Vagina (tissue), 2 donors: ENCODE measurements at regions not wholly inside any gene's neighbourhood (a gene's known extent, or its start where the extent isn't known, plus 50 kb on each side); places are given as distances from the start of the nearest gene placed in this dataset.

Experiments used
- DNase-seq, 2 donors: peaks; one replicate each; pipeline ENCODE4 v3.0.0-alpha.2; 2017; ENCODE audit errors: extremely low spot score in 2 of 2
- H3K27ac ChIP-seq: fragments of 200-600 bp; sonication (generic); one replicate; pipeline ENCODE4 v1.5.1; 2019
- H3K27me3 ChIP-seq: fragments of 200-600 bp; sonication (generic); one replicate; pipeline ENCODE4 v1.5.1; 2019
- H3K36me3 ChIP-seq, 2 donors: fragments of 200-600 bp; sonication (generic); one replicate each; pipeline ENCODE4 v1.5.1; 2017 to 2019
- H3K4me1 ChIP-seq: fragments of 200-600 bp; sonication (generic); one replicate; pipeline ENCODE4 v1.5.1; 2019
- H3K4me3 ChIP-seq, 2 donors: fragments of 200-600 bp; sonication (generic); 1 replicate in 1 of 2; 2 replicates in 1 of 2; pipeline ENCODE4 v1.5.1; 2016 to 2019
- H3K9me3 ChIP-seq: fragments of 200-600 bp; sonication (generic); one replicate; pipeline ENCODE4 v1.5.1; 2019
- POLR2A ChIP-seq, 2 donors: fragments of 450-650 bp; IDR thresholded peaks; one replicate each; pipeline ENCODE4 v1.6.1; 2017; ENCODE audit warnings: antibody characterized with exemption in 2 of 2, mild to moderate bottlenecking in 2 of 2, moderate library complexity in 2 of 2
- POLR2AphosphoS5 ChIP-seq, 2 donors: sonication (generic); formaldehyde crosslinking; IDR thresholded peaks; one replicate each; pipeline ENCODE4 v1.9.0; 2017; ENCODE audit warnings: antibody characterized with exemption in 2 of 2, mild to moderate bottlenecking in 2 of 2, low read depth in 1 of 2; ENCODE audit not compliant: insufficient read depth in 1 of 2
- intact Hi-C: fragments of 100-400 bp; cut with DNase I; formaldehyde crosslinking; loops from one replicate; pipeline ENCODE4 v1.15.1; 2023
- TF ChIP-seq, protein P1 (sequence below), 3 experiments: fragments of 450-650 bp in 2 of 3; fragments of 200-600 bp in 1 of 3; sonication (generic) in 1 of 3; IDR thresholded peaks; one replicate each; pipeline ENCODE4 v1.5.1; 2017 to 2019; ENCODE audit warnings: antibody characterized with exemption in 3 of 3, mild to moderate bottlenecking in 2 of 3, moderate library complexity in 2 of 3

DNA sequence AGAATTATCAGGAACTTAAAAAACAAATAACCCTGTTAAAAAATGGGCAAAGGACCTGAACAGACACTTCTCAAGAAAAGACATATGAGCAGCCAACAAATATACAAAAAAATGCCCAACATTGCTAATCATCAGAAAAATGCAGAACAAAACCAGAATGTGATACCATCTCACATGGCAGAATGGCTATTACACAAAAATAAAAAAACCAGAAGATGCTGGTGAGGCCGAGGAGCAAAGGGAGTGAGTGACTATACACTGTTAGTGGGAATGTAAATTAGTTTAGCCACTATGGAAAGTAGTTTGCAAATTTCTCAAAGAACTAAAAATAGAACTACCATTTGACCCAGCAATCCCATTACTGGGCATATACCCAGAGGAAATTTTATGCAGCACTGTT lies 95.8 kb upstream of the DSEL start:
- Histone ChIP-seq H3K4me3 (no peak overlapping the region), H3K27ac (no peak overlapping the region), H3K27me3 (no peaks in the 10 kb centered on the region), H3K9me3 (no peaks in the 10 kb centered on the region), H3K36me3 (no peaks in the 10 kb centered on the region), H3K4me1 (no peaks in the 10 kb centered on the region)
- TF ChIP-seq, protein P1, sequence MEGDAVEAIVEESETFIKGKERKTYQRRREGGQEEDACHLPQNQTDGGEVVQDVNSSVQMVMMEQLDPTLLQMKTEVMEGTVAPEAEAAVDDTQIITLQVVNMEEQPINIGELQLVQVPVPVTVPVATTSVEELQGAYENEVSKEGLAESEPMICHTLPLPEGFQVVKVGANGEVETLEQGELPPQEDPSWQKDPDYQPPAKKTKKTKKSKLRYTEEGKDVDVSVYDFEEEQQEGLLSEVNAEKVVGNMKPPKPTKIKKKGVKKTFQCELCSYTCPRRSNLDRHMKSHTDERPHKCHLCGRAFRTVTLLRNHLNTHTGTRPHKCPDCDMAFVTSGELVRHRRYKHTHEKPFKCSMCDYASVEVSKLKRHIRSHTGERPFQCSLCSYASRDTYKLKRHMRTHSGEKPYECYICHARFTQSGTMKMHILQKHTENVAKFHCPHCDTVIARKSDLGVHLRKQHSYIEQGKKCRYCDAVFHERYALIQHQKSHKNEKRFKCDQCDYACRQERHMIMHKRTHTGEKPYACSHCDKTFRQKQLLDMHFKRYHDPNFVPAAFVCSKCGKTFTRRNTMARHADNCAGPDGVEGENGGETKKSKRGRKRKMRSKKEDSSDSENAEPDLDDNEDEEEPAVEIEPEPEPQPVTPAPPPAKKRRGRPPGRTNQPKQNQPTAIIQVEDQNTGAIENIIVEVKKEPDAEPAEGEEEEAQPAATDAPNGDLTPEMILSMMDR (IDR thresholded peaks at IDR 0.05) = no peak
- TF ChIP-seq POLR2AphosphoS5 (IDR thresholded peaks at IDR 0.05; ENCODE audit: insufficient read depth in 1 of 2, low read depth in 1 of 2) = no peak
- no peak for TF ChIP-seq POLR2A (IDR thresholded peaks at IDR 0.05)
- DNase-seq = no peak
- intact Hi-C loops = no loop called here

DNA sequence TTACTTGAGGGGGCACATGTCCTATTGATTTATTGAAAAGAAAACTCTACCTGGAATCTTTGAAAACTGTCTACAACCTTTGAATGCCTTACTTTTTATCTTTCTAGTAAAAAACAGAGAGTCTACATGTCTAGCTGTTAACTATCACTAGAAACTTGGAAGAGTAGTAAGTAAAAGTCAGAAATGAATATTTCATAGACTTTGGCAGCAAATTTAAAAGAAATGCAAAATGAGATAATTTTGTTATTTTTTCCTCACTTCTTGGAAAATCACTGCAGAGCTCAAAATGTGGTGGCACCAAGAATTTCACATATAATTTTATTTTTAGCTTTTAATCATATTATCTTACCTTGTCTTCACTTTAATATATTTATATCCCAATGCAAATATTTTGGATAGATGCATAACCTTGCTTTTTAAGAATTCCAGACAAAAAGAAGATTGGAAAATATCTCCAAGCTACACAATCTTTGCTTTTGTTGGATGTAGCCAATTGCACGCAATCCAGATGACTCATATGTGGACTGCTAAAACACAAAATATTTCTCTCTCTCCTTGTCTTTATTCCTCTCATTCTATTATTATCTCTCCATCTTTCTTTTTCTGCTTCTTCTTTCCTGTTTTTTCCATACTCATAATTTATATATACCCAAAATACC lies 92.2 kb upstream of the DSEL start:
- no peak for TF ChIP-seq POLR2A (IDR thresholded peaks at IDR 0.05)
- TF ChIP-seq POLR2AphosphoS5 (IDR thresholded peaks at IDR 0.05; ENCODE audit: insufficient read depth in 1 of 2, low read depth in 1 of 2) = no peak
- TF ChIP-seq, protein P1 (IDR thresholded peaks at IDR 0.05) = no peak
- intact Hi-C loops = no loop called here
- no peak overlapping the region for H3K4me3 ChIP-seq
- no peaks in the 10 kb centered on the region for H3K4me1 ChIP-seq
- H3K27ac ChIP-seq = no peak overlapping the region
- no peaks in the 10 kb centered on the region for H3K27me3 ChIP-seq
- H3K36me3 ChIP-seq = no peaks in the 10 kb centered on the region
- no peaks in the 10 kb centered on the region for H3K9me3 ChIP-seq
- DNase-seq = no peak

- intact Hi-C loops = no loop called here
- no peaks in the 10 kb centered on the region for H3K4me1 ChIP-seq
- H3K27ac ChIP-seq = no peak overlapping the region
- DNase-seq = no peak
- no peak overlapping the region for H3K4me3 ChIP-seq
- H3K36me3 ChIP-seq = no peaks in the 10 kb centered on the region
- no peak for TF ChIP-seq POLR2A (IDR thresholded peaks at IDR 0.05)
- no peak for TF ChIP-seq POLR2AphosphoS5 (IDR thresholded peaks at IDR 0.05; ENCODE audit: insufficient read depth in 1 of 2, low read depth in 1 of 2)
- TF ChIP-seq, protein P1 (IDR thresholded peaks at IDR 0.05) = no peak
- H3K27me3 ChIP-seq = no peaks in the 10 kb centered on the region
- no peaks in the 10 kb centered on the region for H3K9me3 ChIP-seq
Measured at GRCh38 chr18:67608191-67608590, 91.7 kb upstream of the DSEL start.

DNA sequence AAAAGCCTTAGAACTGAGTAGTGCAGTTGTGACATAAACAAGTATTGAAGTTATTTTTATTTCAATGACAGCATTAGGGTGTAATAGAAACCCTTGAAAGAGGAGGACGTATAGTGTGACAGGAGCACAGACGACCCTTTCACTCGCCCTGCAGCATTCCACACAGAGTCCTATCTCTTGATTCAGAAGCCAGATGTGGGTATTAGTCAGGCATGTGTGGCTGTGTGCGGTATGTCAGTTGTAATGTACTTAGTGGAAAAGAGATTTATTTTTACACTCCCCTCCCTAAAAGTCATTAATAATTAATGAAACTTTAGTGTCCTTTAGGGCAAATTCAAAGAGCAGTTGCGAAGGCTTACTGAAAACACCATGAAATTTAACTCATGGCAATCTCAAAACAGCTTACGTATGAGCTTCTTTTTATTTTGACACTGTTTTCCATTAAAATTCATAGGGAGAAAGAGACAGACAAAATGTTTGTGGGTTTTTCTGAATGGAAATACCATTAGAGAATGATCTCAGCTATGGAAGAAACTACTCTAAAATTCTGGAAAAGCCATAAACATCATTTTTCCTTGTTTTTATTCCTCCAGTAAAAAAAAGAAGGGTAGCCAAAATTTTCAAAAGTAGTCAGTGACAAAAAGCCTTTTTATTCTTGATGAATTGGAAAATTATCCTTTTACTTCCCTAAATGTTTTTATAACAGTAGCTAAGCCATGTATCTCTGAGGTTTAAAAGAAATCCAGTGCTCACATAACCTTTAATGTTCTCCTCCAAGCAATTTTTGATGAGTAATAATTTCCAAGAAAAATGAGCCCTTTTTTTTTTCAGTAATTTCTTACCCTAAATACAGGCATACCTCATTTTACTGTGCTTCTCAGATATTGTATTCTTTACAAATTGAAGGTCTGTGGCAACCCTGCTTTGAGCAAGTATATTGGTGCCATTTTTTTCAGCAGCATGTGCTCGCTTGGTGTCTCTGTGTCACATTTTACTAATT lies 84.0 kb upstream of the DSEL start:
- H3K27ac ChIP-seq = no peak overlapping the region

More for the DNA sequence above, 84.0 kb upstream of the DSEL start:
- no peak for DNase-seq
- H3K36me3 ChIP-seq = no peaks in the 10 kb centered on the region
- intact Hi-C loops = no loop called here
- no peak overlapping the region for H3K4me3 ChIP-seq
- no peaks in the 10 kb centered on the region for H3K9me3 ChIP-seq
- no peaks in the 10 kb centered on the region for H3K4me1 ChIP-seq
- H3K27me3 ChIP-seq = no peaks in the 10 kb centered on the region
- TF ChIP-seq, protein P1 (IDR thresholded peaks at IDR 0.05) = no peak
- no peak for TF ChIP-seq POLR2AphosphoS5 (IDR thresholded peaks at IDR 0.05; ENCODE audit: insufficient read depth in 1 of 2, low read depth in 1 of 2)
- TF ChIP-seq POLR2A (IDR thresholded peaks at IDR 0.05) = no peak
